H1 (cell line): ENCODE measurements at regions not wholly inside any gene's neighbourhood (a gene's known extent, or its start where the extent isn't known, plus 50 kb on each side); places are given as distances from the start of the nearest gene placed in this dataset.

ENCODE experiments used
- CTCF ChIA-PET: fragments of 300-600 bp; sonication (Branson Sonifier 250); formaldehyde crosslinking; loops from one replicate; lab custom pipeline; 2021; ENCODE audit not compliant: partially characterized antibody; lab: Charles Lee
- POLR2A ChIA-PET: fragments of 300-600 bp; sonication (Branson Sonifier 250); formaldehyde crosslinking; loops from one replicate; lab custom pipeline; 2021; ENCODE audit warnings: inconsistent platforms; ENCODE audit not compliant: partially characterized antibody; lab: Charles Lee
- DNase-seq, 2 experiments: peaks; one replicate each; pipeline versions ENCODE4 v3.0.0 to v3.0.0-alpha.2; 2010 to 2022; ENCODE audit warnings: low spot score in 2 of 2, low read depth in 1 of 2, mixed read lengths in 1 of 2
- FAIRE-seq: peaks from 2 replicates; lab custom pipeline; 2011; peaks lifted over from hg19 to GRCh38; lab: Jason Lieb, UNC
- H2AFZ ChIP-seq: 2 replicates; pipeline ENCODE4 v1.8.1; 2012; ENCODE audit warnings: low read length, inconsistent platforms
- H2AK5ac ChIP-seq: 2 replicates; pipeline ENCODE4 v1.6.1; 2013; ENCODE audit warnings: low read depth, low read length
- H2BK120ac ChIP-seq: replicated peaks from 2 replicates; pipeline ENCODE3; 2013; ENCODE audit warnings: low read depth, low read length, inconsistent platforms
- H2BK12ac ChIP-seq: 2 replicates; pipeline ENCODE4 v1.6.1; 2013; ENCODE audit warnings: low read depth, low read length
- H2BK15ac ChIP-seq: 2 replicates; pipeline ENCODE4 v1.6.1; 2013; ENCODE audit warnings: low read length
- H2BK20ac ChIP-seq: 2 replicates; pipeline ENCODE4 v1.6.1; 2013; ENCODE audit warnings: low read length
- H2BK5ac ChIP-seq: 2 replicates; pipeline ENCODE4 v1.6.1; 2013; ENCODE audit warnings: low read depth, low read length
- H3K14ac ChIP-seq: 2 replicates; pipeline ENCODE4 v1.6.1; 2013; ENCODE audit warnings: inconsistent platforms; ENCODE audit not compliant: insufficient read length
- H3K18ac ChIP-seq: 2 replicates; pipeline ENCODE4 v1.6.1; 2013; ENCODE audit warnings: low read length; ENCODE audit errors: extremely low read depth
- H3K23ac ChIP-seq: 2 replicates; pipeline ENCODE4 v1.6.1; 2013; ENCODE audit warnings: inconsistent platforms; ENCODE audit not compliant: insufficient read length
- H3K23me2 ChIP-seq: 2 replicates; pipeline ENCODE4 v1.6.1; 2013; ENCODE audit warnings: low read depth, low read length
- H3K27ac ChIP-seq: 2 replicates; pipeline ENCODE4 v1.6.1; 2011; ENCODE audit warnings: low read depth, low read length, inconsistent platforms
- H3K27me3 ChIP-seq, 4 experiments: replicated peaks in 1 of 4; 1 replicate in 1 of 4; 2 replicates in 3 of 4; pipeline versions ENCODE4 v1.6.1 to v1.8.1; 2011 to 2013; ENCODE audit warnings: low read length in 3 of 4, mild to moderate bottlenecking in 3 of 4, inconsistent platforms in 2 of 4, mixed read lengths in 2 of 4, moderate library complexity in 1 of 4; ENCODE audit not compliant: control insufficient read depth in 3 of 4, insufficient read depth in 3 of 4; ENCODE audit errors: extremely low read depth in 1 of 4
- H3K36me3 ChIP-seq, 4 experiments: 2 replicates each; pipeline versions ENCODE4 v1.6.1 to v1.8.1; 2011 to 2013; ENCODE audit warnings: mild to moderate bottlenecking in 4 of 4, low read length in 3 of 4, moderate library complexity in 2 of 4, control low read depth in 1 of 4, inconsistent platforms in 1 of 4; ENCODE audit not compliant: insufficient read depth in 4 of 4, control insufficient read depth in 2 of 4
- H3K4ac ChIP-seq: replicated peaks from 2 replicates; pipeline ENCODE3; 2013; ENCODE audit warnings: low read length, low read depth, mixed read lengths, inconsistent platforms; ENCODE audit not compliant: insufficient read length
- H3K4me1 ChIP-seq, 4 experiments: replicated peaks in 1 of 4; 1 replicate in 1 of 4; 2 replicates in 3 of 4; pipeline versions ENCODE4 v1.6.1 to v1.8.1; 2011 to 2013; ENCODE audit warnings: low read length in 3 of 4, inconsistent platforms in 2 of 4, mixed read lengths in 1 of 4; ENCODE audit not compliant: insufficient read depth in 4 of 4, control insufficient read depth in 3 of 4
- H3K4me2 ChIP-seq, 2 experiments: 2 replicates each; pipeline versions ENCODE4 v1.6.1 to v1.8.1; 2011 to 2013; ENCODE audit warnings: low read depth in 2 of 2, low read length in 2 of 2, control low read depth in 1 of 2, inconsistent platforms in 1 of 2, mild to moderate bottlenecking in 1 of 2; ENCODE audit not compliant: insufficient read depth in 1 of 2
- H3K4me3 ChIP-seq, 4 experiments: fragments of 200-600, 300-600 bp in 1 of 4; sonication (generic), shearing (Covaris generic), sonication (Bioruptor Twin) in 1 of 4; 2 replicates each; pipeline versions ENCODE4 v1.5.1 to v1.8.1; 2011 to 2016; ENCODE audit warnings: low read length in 4 of 4, low read depth in 3 of 4, control low read depth in 2 of 4, inconsistent platforms in 2 of 4, mild to moderate bottlenecking in 2 of 4, mixed read lengths in 1 of 4, moderate library complexity in 1 of 4; ENCODE audit not compliant: insufficient read depth in 2 of 4; ENCODE audit errors: extremely low read depth in 1 of 4
- H3K56ac ChIP-seq: replicated peaks from 2 replicates; pipeline ENCODE3; 2013; ENCODE audit warnings: low read depth, mild to moderate bottlenecking, mixed read lengths, low read length, inconsistent platforms; ENCODE audit not compliant: insufficient read length
- H3K79me1 ChIP-seq: 2 replicates; pipeline ENCODE4 v1.6.1; 2013; ENCODE audit warnings: low read depth, low read length, control low read depth
- H3K79me2 ChIP-seq, 2 experiments: 2 replicates each; pipeline versions ENCODE4 v1.6.1 to v1.8.1; 2012 to 2013; ENCODE audit warnings: low read length in 2 of 2, mild to moderate bottlenecking in 2 of 2, inconsistent platforms in 1 of 2; ENCODE audit not compliant: insufficient read depth in 2 of 2, control insufficient read depth in 1 of 2
- H3K9ac ChIP-seq, 4 experiments: replicated peaks in 1 of 4; 1 replicate in 1 of 4; 2 replicates in 3 of 4; pipeline versions ENCODE4 v1.6.1 to v1.8.1; 2011 to 2013; ENCODE audit warnings: low read depth in 3 of 4, low read length in 3 of 4, control low read depth in 2 of 4, mild to moderate bottlenecking in 2 of 4, moderate library complexity in 2 of 4, inconsistent platforms in 1 of 4; ENCODE audit errors: extremely low read depth in 1 of 4
- H3K9me3 ChIP-seq, 2 experiments: 2 replicates each; pipeline versions ENCODE4 v1.6.1 to v1.8.1; 2012 to 2013; ENCODE audit warnings: mild to moderate bottlenecking in 2 of 2, moderate library complexity in 2 of 2, control low read depth in 1 of 2, inconsistent platforms in 1 of 2, low read depth in 1 of 2, low read length in 1 of 2, mixed read lengths in 1 of 2; ENCODE audit not compliant: insufficient read depth in 2 of 2
- H4K20me1 ChIP-seq, 2 experiments: replicated peaks in 1 of 2; 2 replicates each; pipeline versions ENCODE3 to v1.8.1; 2011 to 2013; ENCODE audit warnings: inconsistent platforms in 2 of 2, low read length in 2 of 2, mild to moderate bottlenecking in 1 of 2; ENCODE audit not compliant: insufficient read depth in 2 of 2, control insufficient read depth in 1 of 2
- H4K5ac ChIP-seq: 2 replicates; pipeline ENCODE4 v1.6.1; 2013; ENCODE audit warnings: low read length, low read depth, mixed read lengths, inconsistent platforms; ENCODE audit not compliant: insufficient read length
- H4K8ac ChIP-seq: 2 replicates; pipeline ENCODE4 v1.8.0; 2013; ENCODE audit warnings: mild to moderate bottlenecking, moderate library complexity, low read length, inconsistent platforms; ENCODE audit not compliant: insufficient read depth; ENCODE audit errors: extremely low read depth
- H4K91ac ChIP-seq: replicated peaks from 2 replicates; pipeline ENCODE3; 2013; ENCODE audit warnings: low read length, mixed read lengths, inconsistent platforms; ENCODE audit not compliant: insufficient read length
- CHD2 ChIP-seq: IDR thresholded peaks from 2 replicates; pipeline ENCODE4 v1.6.1; 2012; ENCODE audit warnings: low read length, improper control_type of control experiment
- SAP30 ChIP-seq: fragments of 300-600 bp; sonication (generic); IDR thresholded peaks from 2 replicates; pipeline ENCODE4 v1.7.1; 2012; ENCODE audit warnings: low read length, moderate library complexity, mild to moderate bottlenecking, inconsistent platforms; ENCODE audit not compliant: insufficient read depth, insufficient replicate concordance
- WGBS, 2 experiments: shearing (Covaris generic) in 1 of 2; methylation state at CpG; one replicate each; pipeline versions ENCODE4 v1.1.6 to v1.1.7; 2013 to 2015; ENCODE audit warnings: low lambda C conversion rate in 2 of 2, mixed read lengths in 2 of 2, inconsistent platforms in 1 of 2, low coverage in 1 of 2, missing lambda C conversion rate in 1 of 2; ENCODE audit not compliant: insufficient replicate concordance in 2 of 2, insufficient coverage in 1 of 2, insufficient read length in 1 of 2; ENCODE audit errors: extremely low coverage in 1 of 2, missing lambda C conversion rate in 1 of 2; 5-methylcytosine and 5-hydroxymethylcytosine counted together

DNA sequence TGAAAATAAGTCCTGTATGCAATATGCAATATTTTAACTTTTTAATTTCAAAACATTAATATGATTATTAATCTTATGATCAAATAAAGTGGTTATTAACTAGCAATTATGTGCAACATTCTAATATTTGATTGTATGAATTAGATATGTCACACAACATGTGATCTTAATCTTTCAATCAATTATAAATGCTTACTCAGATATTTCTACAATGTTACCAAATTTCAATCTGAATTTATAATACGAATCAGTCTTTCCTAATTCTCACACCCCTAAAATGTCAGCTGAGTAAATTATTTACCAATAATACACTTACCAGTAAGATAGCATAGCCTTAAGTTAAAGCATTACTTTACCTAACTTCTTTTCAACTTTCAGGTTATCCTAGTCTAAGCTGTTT lies 186.3 kb downstream of the CALCRL start:
- H3K36me3 ChIP-seq = no peaks in the 10 kb centered on the region
- no peaks in the 10 kb centered on the region for H4K20me1 ChIP-seq
- H2AK5ac ChIP-seq = no peak overlapping the region
- no peaks in the 10 kb centered on the region; the same call in 1 of the 2 replicates for H3K23me2 ChIP-seq
- no peaks in the 10 kb centered on the region for H3K27me3 ChIP-seq
- no peak overlapping the region for H3K14ac ChIP-seq
- no peak overlapping the region for H4K91ac ChIP-seq
- no peaks in the 10 kb centered on the region for H3K79me2 ChIP-seq
- H3K4ac ChIP-seq = no peak overlapping the region
- WGBS, 2 experiments = 72% methylated on average over 1 of the region's 1 CpG; no CpG with 5 or more reads in 1 of the 2 experiments
- H3K4me1 ChIP-seq = peaks cover 0 to 6% (median 4%) of the 10 kb centered on the region in 4 experiments; a peak in 5 of 7 replicates
- no peak overlapping the region for H3K56ac ChIP-seq
- no peak overlapping the region for H2BK5ac ChIP-seq
- H2BK120ac ChIP-seq = no peak overlapping the region
- H3K4me2 ChIP-seq = no peak overlapping the region
- ChIA-PET CTCF (no interaction called here), POLR2A (no interaction called here)
- no peak overlapping the region for H2BK20ac ChIP-seq
- H3K79me1 ChIP-seq = no peaks in the 10 kb centered on the region
- H3K4me3 ChIP-seq = no peak overlapping the region
- no peak overlapping the region for H2BK15ac ChIP-seq
- DNase-seq = no peak
- no peak overlapping the region for H3K23ac ChIP-seq
- no peak overlapping the region for H3K9ac ChIP-seq
- no peaks in the 10 kb centered on the region for H3K9me3 ChIP-seq
- no peak overlapping the region for H4K8ac ChIP-seq
- no peak for FAIRE-seq
- no peak overlapping the region for H4K5ac ChIP-seq
- H2BK12ac ChIP-seq = no peak overlapping the region
- no peak overlapping the region for H3K27ac ChIP-seq
- TF ChIP-seq CHD2 = no peak
- no peak for TF ChIP-seq SAP30
- H3K18ac ChIP-seq = no peak overlapping the region
- no peak overlapping the region for H2AFZ ChIP-seq
